MCF 10A (cell line): ENCODE measurements at regions not wholly inside any gene's neighbourhood (a gene's known extent, or its start where the extent isn't known, plus 50 kb on each side); places are given as distances from the start of the nearest gene placed in this dataset.
A peak's percentile ranks its signal among the peaks of the same experiment; 100 is the strongest.

ENCODE experiments used
- BruUV-seq: library from RNA; stranded (reverse); fragments of 400-500 nt; replicated peaks from 2 replicates; lab custom pipeline; 2021; lab: Mats Ljungman, UMichigan
- CTCF ChIA-PET: fragments of 300-600 bp; sonication (Branson Sonifier 250); formaldehyde crosslinking; extraction: SDS; loops from one replicate; lab custom pipeline; 2021; ENCODE audit warnings: antibody characterized with exemption, inconsistent platforms; lab: Yijun Ruan, JAX
- POLR2A ChIA-PET: fragments of 300-600, 350-650 bp; sonication (Branson Sonifier 250); formaldehyde crosslinking; extraction: SDS; loops from one replicate; lab custom pipeline; 2020; ENCODE audit warnings: antibody characterized with exemption, inconsistent platforms; lab: Yijun Ruan, JAX
- DNase-seq: peaks from one replicate; pipeline ENCODE4 v3.0.0-alpha.2; 2018; ENCODE audit not compliant: unreplicated experiment
- H3K27ac Mint-ChIP-seq: one replicate; pipeline ENCODE4 v1.8.0; 2022; ENCODE audit warnings: mild to moderate bottlenecking, low read depth, mixed read lengths; ENCODE audit not compliant: unreplicated experiment
- H3K27me3 Mint-ChIP-seq: one replicate; pipeline ENCODE4 v1.8.0; 2022; ENCODE audit warnings: mixed read lengths; ENCODE audit not compliant: insufficient read depth, unreplicated experiment
- H3K36me3 Mint-ChIP-seq: one replicate; pipeline ENCODE4 v1.8.0; 2022; ENCODE audit warnings: mild to moderate bottlenecking, moderate library complexity, mixed read lengths; ENCODE audit not compliant: insufficient read depth, unreplicated experiment
- H3K4me1 Mint-ChIP-seq: one replicate; pipeline ENCODE4 v1.8.0; 2022; ENCODE audit warnings: mixed read lengths; ENCODE audit not compliant: insufficient read depth, unreplicated experiment
- H3K4me3 Mint-ChIP-seq: one replicate; pipeline ENCODE4 v1.8.0; 2022; ENCODE audit warnings: mild to moderate bottlenecking, moderate library complexity, mixed read lengths; ENCODE audit not compliant: unreplicated experiment
- H3K9me3 Mint-ChIP-seq: one replicate; pipeline ENCODE4 v1.8.0; 2022; ENCODE audit warnings: mixed read lengths; ENCODE audit not compliant: unreplicated experiment
- CTCF ChIP-seq: fragments of 200-600 bp; IDR thresholded peaks from one replicate; pipeline ENCODE4 v1.8.0; 2022; ENCODE audit warnings: antibody characterized with exemption, mild to moderate bottlenecking; ENCODE audit not compliant: unreplicated experiment
- intact Hi-C: fragments of 100-400 bp; cut with micrococcal nuclease; formaldehyde crosslinking; loops from 2 replicates; pipeline ENCODE4 v1.14.1; 2022

GRCh38 chr2:19156646-19157045 is 201.8 kb downstream of the OSR1 start:
- no peaks in the 10 kb centered on the region for H3K27me3 Mint-ChIP-seq
- BruUV-seq: no TSS peak
- H3K9me3 Mint-ChIP-seq: peaks cover 14% of the 10 kb centered on the region
- DNase-seq: no peak
- no peak overlapping the region for H3K27ac Mint-ChIP-seq
- H3K4me3 Mint-ChIP-seq: no peak overlapping the region
- no peaks in the 10 kb centered on the region for H3K4me1 Mint-ChIP-seq
- POLR2A ChIA-PET: no interaction called here
- CTCF ChIA-PET: interaction anchor here (0.7 to 0.8 kb wide), 3 partner anchors 325 to 1633 kb away, joined by 3 to 4 read pairs (median 3); no protein-coding TSS in a partner anchor
- peaks cover 7% of the 10 kb centered on the region for H3K36me3 Mint-ChIP-seq
- intact Hi-C loops: no loop called here
- TF ChIP-seq CTCF: no peak

DNA sequence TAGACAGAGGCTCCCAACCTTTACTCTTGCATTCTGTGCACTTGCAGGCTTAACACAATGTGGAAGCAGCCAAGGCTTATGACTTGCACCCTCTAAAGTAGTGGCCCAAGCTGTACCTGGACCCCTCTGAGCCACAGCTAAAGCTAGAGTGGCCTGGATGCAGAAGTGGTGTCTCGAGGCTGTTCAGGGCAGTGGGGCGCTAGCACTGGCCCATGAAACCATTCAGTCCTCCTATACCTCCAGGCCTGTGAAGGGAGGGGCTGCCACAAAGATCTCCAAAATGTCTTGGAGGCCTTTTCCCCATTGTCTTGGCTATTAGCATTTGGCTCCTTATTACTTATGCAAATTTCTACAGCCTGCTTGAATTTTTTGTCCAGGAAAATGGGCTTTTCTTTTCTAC is 207.7 kb downstream of the OSR1 start:
- ChIA-PET CTCF (no interaction called here), POLR2A (no interaction called here)
- TF ChIP-seq CTCF: no peak
- BruUV-seq: no TSS peak
- no peak for DNase-seq
- H3K9me3 Mint-ChIP-seq: peaks cover 17% of the 10 kb centered on the region
- H3K27ac Mint-ChIP-seq: no peak overlapping the region
- H3K27me3 Mint-ChIP-seq: no peaks in the 10 kb centered on the region
- no peak overlapping the region for H3K4me3 Mint-ChIP-seq
- intact Hi-C loops: no loop called here
- peaks cover 6% of the 10 kb centered on the region for H3K36me3 Mint-ChIP-seq
- no peaks in the 10 kb centered on the region for H3K4me1 Mint-ChIP-seq

DNA sequence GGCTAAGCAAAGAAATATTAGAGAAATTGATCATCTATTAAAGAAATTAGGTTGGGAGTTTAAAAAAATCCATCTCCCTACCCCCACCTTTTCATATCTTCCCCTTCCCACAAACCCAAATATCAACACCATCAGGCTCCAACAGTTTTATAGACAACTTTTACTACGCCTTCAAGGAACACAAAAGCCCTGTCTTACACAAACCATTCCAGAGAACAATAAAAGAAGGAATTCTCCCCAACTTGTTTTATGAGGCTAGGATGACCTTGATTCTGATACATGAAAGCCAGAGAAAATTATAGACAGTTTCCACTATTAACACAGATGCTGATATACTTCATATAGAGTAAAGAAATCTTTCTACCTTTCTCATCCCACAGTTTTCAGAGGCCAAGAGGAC is 211.6 kb downstream of the OSR1 start:
- ChIA-PET POLR2A (no interaction called here), CTCF (no interaction called here)
- peaks cover 14% of the 10 kb centered on the region for H3K9me3 Mint-ChIP-seq
- H3K27ac Mint-ChIP-seq: no peak overlapping the region
- BruUV-seq: no TSS peak
- no peak for TF ChIP-seq CTCF
- H3K36me3 Mint-ChIP-seq: no peaks in the 10 kb centered on the region
- intact Hi-C loops: no loop called here
- no peak overlapping the region for H3K4me3 Mint-ChIP-seq
- no peak for DNase-seq
- no peaks in the 10 kb centered on the region for H3K27me3 Mint-ChIP-seq
- peaks cover 1% of the 10 kb centered on the region for H3K4me1 Mint-ChIP-seq

- Mint-ChIP-seq H3K4me1 (peaks cover 30% of the 10 kb centered on the region), H3K27ac (peak overlapping the region; percentile 87), H3K36me3 (no peaks in the 10 kb centered on the region), H3K4me3 (peak overlapping the region; percentile 40), H3K9me3 (no peaks in the 10 kb centered on the region), H3K27me3 (no peaks in the 10 kb centered on the region)
- DNase-seq: no peak
- POLR2A ChIA-PET: interaction anchor here (0.5 to 1.5 kb wide), 6 partner anchors 20 to 206 kb away, joined by 3 to 5 read pairs (median 4); no protein-coding TSS in a partner anchor
- no peak for TF ChIP-seq CTCF
- no TSS peak for BruUV-seq
- intact Hi-C loops: no loop called here
- CTCF ChIA-PET: interaction anchor here (0.6 kb wide), 2 partner anchors 364 to 1531 kb away, joined by 3 read pairs; no protein-coding TSS in a partner anchor
These were observed 217.0 kb downstream of the OSR1 start for GRCh38 chr2:19141234-19142004.
